ENCODE measurements at regions not wholly inside any gene's neighbourhood (a gene's known extent, or its start where the extent isn't known, plus 50 kb on each side); places are given as distances from the start of the nearest gene placed in this dataset.

GRCh38 chr10:36424502-36424901 lies 700.9 kb upstream of the ANKRD30A start:
- CTCF ChIA-PET: no interaction called here
- H3K4me2 ChIP-seq: no peak overlapping the region
- no peak overlapping the region for H2AFZ ChIP-seq

DNA sequence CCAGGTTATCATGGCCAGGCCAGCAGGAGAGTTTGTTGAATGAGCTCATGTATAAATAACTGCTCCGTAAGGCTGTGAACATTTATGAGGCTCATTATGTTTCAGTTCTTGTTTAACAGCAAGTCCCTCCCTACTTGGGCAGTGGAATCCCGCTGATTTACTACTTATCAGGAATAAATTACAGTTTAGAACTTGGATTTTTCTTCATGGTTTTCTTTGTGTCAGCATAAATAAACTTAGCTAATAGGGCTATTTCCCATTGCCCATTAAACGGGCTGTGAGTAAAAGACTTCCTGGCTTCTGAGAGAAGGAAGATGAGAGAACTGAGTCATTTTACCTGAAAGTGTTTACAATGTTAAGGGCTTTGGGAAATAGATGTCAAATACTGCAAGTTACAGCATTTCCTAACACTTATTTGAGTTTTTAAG lies 701.6 kb upstream of the ANKRD30A start:
- no peaks in the 10 kb centered on the region for H3F3A ChIP-seq (ENCODE audit: insufficient read depth, low read depth)
- ChIA-PET POLR2A (ENCODE audit: unreplicated experiment) (no interaction called here), CTCF (no interaction called here)
- H3K9me3 ChIP-seq (ENCODE audit: insufficient read depth, low read depth): no peaks in the 10 kb centered on the region
- intact Hi-C loops (cut with micrococcal nuclease; ENCODE audit: unreplicated experiment): no loop called here
- TF ChIP-seq EZH2 (IDR thresholded peaks at IDR 0.05; ENCODE audit: low read depth) (no peak), CTCF (conservative IDR thresholded peaks at IDR 0.05) (no peak)
- DNase-seq: no peak
- no peaks in the 10 kb centered on the region for H3K36me3 ChIP-seq (ENCODE audit: low read depth)
- no peak overlapping the region for H2AFZ ChIP-seq
- H4K20me1 ChIP-seq (ENCODE audit: insufficient read depth): no peaks in the 10 kb centered on the region
- H3K27ac ChIP-seq: no peak overlapping the region
- no peaks in the 10 kb centered on the region for H3K79me2 ChIP-seq (ENCODE audit: low read depth)
- H3K4me3 ChIP-seq: no peak overlapping the region
- H3K9me2 ChIP-seq (ENCODE audit: insufficient read depth): no peaks in the 10 kb centered on the region
- H3K4me1 ChIP-seq (replicated peaks; ENCODE audit: insufficient read depth): no peaks in the 10 kb centered on the region
- no peak overlapping the region for H3K4me2 ChIP-seq
- BruUV-seq (replicated peaks): no TSS peak
- H3K27me3 ChIP-seq (ENCODE audit: insufficient read depth, low read depth): no peaks in the 10 kb centered on the region

More at GRCh38 chr10:36424502-36424901, 700.9 kb upstream of the ANKRD30A start:
- intact Hi-C loops (cut with micrococcal nuclease; ENCODE audit: unreplicated experiment): no loop called here
- no TSS peak for BruUV-seq (replicated peaks)
- H3K27ac ChIP-seq: no peak overlapping the region
- TF ChIP-seq CTCF (conservative IDR thresholded peaks at IDR 0.05): no peak
- no peak for TF ChIP-seq EZH2 (IDR thresholded peaks at IDR 0.05; ENCODE audit: low read depth)
- H4K20me1 ChIP-seq (ENCODE audit: insufficient read depth): no peaks in the 10 kb centered on the region
- H3K4me1 ChIP-seq (replicated peaks; ENCODE audit: insufficient read depth): no peaks in the 10 kb centered on the region
- POLR2A ChIA-PET (ENCODE audit: unreplicated experiment): no interaction called here
- H3K9me2 ChIP-seq (ENCODE audit: insufficient read depth): no peaks in the 10 kb centered on the region
- H3F3A ChIP-seq (ENCODE audit: insufficient read depth, low read depth): no peaks in the 10 kb centered on the region
- no peaks in the 10 kb centered on the region for H3K9me3 ChIP-seq (ENCODE audit: insufficient read depth, low read depth)
- H3K79me2 ChIP-seq (ENCODE audit: low read depth): no peaks in the 10 kb centered on the region
- H3K4me3 ChIP-seq: no peak overlapping the region
- H3K36me3 ChIP-seq (ENCODE audit: low read depth): no peaks in the 10 kb centered on the region
- DNase-seq: no peak
- H3K27me3 ChIP-seq (ENCODE audit: insufficient read depth, low read depth): no peaks in the 10 kb centered on the region

- Histone ChIP-seq H3K4me1 (replicated peaks; ENCODE audit: insufficient read depth) (no peaks in the 10 kb centered on the region), H4K20me1 (ENCODE audit: insufficient read depth) (no peaks in the 10 kb centered on the region), H3K27me3 (ENCODE audit: insufficient read depth, low read depth) (no peaks in the 10 kb centered on the region), H3F3A (ENCODE audit: insufficient read depth, low read depth) (no peaks in the 10 kb centered on the region), H2AFZ (no peak overlapping the region), H3K79me2 (ENCODE audit: low read depth) (no peaks in the 10 kb centered on the region), H3K9me2 (ENCODE audit: insufficient read depth) (no peaks in the 10 kb centered on the region), H3K9me3 (ENCODE audit: insufficient read depth, low read depth) (no peaks in the 10 kb centered on the region), H3K4me3 (no peak overlapping the region), H3K27ac (no peak overlapping the region), H3K4me2 (no peak overlapping the region), H3K36me3 (ENCODE audit: low read depth) (no peaks in the 10 kb centered on the region)
- intact Hi-C loops (cut with micrococcal nuclease; ENCODE audit: unreplicated experiment): no loop called here
- DNase-seq: no peak
- BruUV-seq (replicated peaks): no TSS peak
- CTCF ChIA-PET: no interaction called here
- TF ChIP-seq EZH2 (IDR thresholded peaks at IDR 0.05; ENCODE audit: low read depth) (no peak), CTCF (conservative IDR thresholded peaks at IDR 0.05) (no peak)
- POLR2A ChIA-PET (ENCODE audit: unreplicated experiment): no interaction called here
These were observed 703.4 kb upstream of the ANKRD30A start for GRCh38 chr10:36421992-36422391.
